Heart left ventricle (tissue), 13 donors: ENCODE measurements at regions not wholly inside any gene's neighbourhood (a gene's known extent, or its start where the extent isn't known, plus 50 kb on each side); places are given as distances from the start of the nearest gene placed in this dataset.

ENCODE experiments used
- CTCF ChIP-seq, 12 donors: fragments of 200-600 bp; sonication (generic) in 4 of 12; IDR thresholded peaks; one replicate each; pipeline versions ENCODE4 v1.5.0 to v1.8.0; 2018 to 2022; ENCODE audit warnings: antibody characterized with exemption in 12 of 12, mild to moderate bottlenecking in 5 of 12
- POLR2A ChIP-seq, 2 donors: fragments of 450-650 bp; IDR thresholded peaks; one replicate each; pipeline ENCODE4 v1.6.1; 2017; ENCODE audit warnings: antibody characterized with exemption in 2 of 2, mild to moderate bottlenecking in 2 of 2, moderate library complexity in 2 of 2
- donor health status: ischemic (EF 13 %, LVEDD 7.1; RV severe dilation, severe dysfunction).
- donor health status: DM: no; HTN: yes; CAD: no.
- donor health status: DM: no; HTN: no; CAD: no.
- donor health status: ischemic (EF 25% LVEDD 6.9; RV normal size, moderate dysfunction).
- donor health status: ischemic (EF 25% LVEDD 5.7; RV mildly dilated, moderate dysfunction).
- donor health status: ischemic (EF 35%, LVEDD 5.7; RV mildly dilated, moderate dysfunction).
- donor health status: nonischemic (EF 11% LVEDD 7.7; RV severe dilation, severe dysfunction).
- donor health status: DM: yes; HTN: yes; CAD: no.
- donor health status: PGD.
- donor health status: ischemic (EF 29% LVEDD 5.4; RV normal size, mild dysfunction).
- donor health status: nonischemic (EF 23%, LVEDD 6.1; RV moderate dilation, normal function).

DNA sequence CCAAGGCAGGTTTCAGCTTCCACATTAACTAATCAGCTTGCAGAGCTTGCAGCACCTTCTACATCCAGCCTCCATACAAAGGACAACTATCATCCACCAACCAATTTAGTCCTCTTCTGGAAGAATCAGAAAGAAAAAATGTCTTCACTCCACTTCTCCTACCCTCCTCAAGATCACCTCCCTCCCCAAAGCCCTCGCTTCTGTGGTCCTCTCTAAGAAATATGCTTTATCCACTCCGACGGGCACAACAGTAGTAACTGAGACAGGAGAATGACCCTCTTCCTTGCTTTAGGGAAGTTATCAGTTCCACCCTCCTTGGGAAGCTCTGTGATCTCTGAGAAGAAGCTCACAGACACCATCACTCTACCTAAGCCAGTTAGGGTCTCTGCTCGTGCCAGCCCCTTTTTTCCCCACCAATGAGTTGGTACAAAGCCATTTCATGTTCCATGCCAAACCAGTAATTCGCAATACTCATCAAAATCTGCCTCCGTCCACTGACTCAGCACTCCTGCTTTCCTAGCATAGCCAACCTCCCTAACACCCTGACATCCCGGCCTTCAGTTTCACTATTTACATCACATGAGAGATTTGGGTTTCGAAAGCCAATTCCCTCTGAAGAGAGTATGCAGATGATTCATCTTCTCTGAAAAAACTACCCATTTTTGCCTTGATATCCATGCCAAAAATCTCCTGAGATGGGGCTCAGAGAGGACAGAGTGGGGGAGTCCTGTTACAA is 114.1 kb upstream of the PKDCC start:
- TF ChIP-seq CTCF (IDR thresholded peaks at IDR 0.05), result no peak
- TF ChIP-seq POLR2A (IDR thresholded peaks at IDR 0.05), result no peak
